SIG-M5 treated with dmso at 0.1 percent for 504 hours (cell line): ENCODE measurements at regions not wholly inside any gene's neighbourhood (a gene's known extent, or its start where the extent isn't known, plus 50 kb on each side); places are given as distances from the start of the nearest gene placed in this dataset.
A peak's percentile ranks its signal among the peaks of the same experiment; 100 is the strongest.

Source experiments
- DNase-seq: peaks from one replicate; lab custom pipeline; 2025; ENCODE audit not compliant: unreplicated experiment; lab: John Stamatoyannopoulos, UW

DNA sequence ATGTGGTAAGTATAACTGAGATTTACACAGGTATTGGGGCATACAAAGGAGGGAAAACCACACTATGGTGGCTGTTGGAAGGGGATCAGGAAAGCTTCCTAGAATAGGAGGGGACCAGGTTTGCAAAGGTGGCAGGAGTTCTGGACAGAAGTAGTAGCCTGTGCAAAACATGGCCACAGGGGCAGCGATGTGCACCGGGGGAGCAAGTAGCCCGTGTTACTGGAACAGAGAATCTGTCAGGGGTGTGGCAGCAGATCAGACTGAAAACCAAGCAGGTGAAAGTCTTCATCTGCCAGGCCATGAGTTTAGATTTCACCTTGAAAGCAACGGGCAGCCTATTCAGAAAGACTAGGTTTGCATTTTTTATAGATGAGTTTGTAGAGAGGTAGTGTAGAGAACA, 182.3 kb upstream of the LPP start:
- no peak for DNase-seq

DNA sequence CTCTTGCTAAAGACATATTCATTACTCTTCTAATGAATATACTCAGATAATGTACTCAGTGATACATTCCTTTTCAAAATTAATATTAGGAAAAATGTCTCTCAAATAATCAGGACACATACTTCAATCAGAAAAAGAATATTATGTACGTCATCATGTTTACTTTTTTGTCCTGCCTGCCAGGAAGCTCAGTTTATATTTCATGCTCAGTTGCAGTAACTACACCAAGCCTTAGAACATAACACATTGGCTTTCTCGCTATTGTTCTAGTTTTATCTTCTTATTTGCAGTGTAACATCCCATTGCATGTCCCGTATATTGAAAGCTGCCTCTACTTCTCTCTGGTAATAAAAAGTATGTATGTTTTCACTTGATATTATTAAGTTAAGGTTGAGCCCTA, 181.5 kb upstream of the LPP start:
- no peak for DNase-seq

DNA sequence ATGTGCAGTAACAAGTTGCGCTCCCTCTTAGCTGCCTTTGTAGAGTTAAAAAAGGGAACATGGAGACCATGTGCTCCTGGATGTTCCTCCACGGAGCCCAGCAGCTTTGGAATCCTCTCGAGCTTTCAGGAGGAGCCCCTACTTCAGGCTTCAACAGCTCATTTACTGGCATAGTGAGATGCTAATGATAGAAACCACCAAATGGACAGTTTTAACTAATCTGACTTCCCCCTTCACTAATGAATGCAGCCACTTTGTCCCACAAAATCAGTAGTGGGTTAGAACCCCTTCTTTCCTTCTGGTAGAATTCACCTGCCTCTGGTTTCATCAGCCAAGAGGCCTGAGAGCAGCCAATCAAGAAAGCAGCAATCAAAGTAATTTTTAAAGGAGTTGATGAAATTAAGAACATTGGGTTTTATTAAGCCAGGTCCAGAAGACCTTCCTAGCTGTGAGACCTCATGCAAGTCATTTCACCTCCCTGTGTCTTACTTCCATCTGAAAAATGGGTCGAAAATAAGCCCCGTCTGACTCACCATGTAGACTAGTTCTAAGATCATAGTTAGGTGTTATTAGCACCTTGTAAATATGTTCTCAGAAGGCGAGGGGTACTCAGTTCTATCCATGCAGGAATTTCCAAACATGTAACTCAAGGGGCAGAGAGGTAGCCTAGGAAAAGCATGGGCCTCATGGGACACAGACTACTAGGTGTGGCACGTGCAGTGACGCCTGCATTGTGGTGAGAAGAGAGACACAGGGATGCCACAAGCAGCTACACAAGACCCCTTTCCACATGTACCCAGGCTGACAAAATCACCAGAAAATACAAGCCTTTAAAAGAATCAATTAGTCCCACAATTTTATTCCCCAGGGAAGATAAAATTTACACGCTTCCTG, 179.7 kb upstream of the LPP start:
- no peak for DNase-seq

DNA sequence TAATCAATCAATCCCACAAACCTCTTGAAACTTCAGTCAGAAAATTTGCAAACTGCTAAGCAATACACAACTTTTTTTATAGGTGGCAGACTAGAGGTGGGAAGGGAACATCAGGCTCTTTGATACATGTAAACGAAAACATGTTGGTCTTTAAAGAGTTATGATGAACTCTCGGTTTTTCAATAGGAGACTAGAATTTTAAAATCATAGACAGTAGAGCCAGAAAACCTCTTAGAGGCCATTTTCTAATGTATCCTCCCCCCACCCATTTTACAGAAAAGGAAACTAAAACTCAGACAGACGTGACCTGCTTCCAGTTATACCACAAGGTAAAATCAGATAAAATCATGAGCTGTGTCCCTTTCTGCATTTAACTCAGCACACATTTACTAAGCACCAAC, 179.1 kb upstream of the LPP start:
- DNase-seq = peak; percentile 37

DNA sequence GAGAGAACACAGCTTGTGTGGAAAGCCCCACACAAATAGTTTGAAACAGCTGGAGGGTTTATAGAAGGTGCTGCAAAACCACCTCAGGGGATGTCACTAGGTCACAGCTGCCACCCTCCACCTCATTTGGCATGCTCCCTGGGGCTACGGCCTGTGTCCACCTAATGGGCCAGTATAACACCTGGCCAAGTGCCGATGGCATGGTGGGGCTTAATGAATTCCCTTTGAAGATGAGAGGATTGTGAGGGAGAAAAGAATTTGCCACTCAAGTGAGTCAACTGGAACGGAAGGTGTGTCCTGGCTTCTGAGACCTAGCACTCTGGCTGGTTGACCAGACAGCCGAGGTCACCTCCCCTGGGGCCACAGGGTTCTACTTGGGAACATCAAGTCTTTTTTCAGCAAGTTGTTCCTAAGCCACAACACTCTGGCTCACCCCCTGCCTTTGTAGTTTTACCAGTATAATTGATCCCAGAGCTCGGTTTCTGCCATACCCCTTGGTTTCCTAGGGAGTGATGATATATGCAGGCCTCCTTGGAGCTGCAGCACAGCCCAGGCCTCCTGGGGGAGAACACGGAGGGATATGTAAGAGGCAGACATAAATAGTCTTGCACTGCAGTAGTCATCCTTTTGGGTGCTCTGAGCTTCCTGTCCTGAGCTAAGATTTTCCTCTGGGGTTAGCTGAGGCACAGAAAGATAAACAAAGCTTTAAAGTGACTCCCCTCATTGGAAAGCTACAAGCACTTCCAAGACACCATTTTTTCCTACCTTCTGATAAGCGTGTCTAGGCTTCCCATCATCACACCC, 178.2 kb upstream of the LPP start:
- DNase-seq = no peak

DNA sequence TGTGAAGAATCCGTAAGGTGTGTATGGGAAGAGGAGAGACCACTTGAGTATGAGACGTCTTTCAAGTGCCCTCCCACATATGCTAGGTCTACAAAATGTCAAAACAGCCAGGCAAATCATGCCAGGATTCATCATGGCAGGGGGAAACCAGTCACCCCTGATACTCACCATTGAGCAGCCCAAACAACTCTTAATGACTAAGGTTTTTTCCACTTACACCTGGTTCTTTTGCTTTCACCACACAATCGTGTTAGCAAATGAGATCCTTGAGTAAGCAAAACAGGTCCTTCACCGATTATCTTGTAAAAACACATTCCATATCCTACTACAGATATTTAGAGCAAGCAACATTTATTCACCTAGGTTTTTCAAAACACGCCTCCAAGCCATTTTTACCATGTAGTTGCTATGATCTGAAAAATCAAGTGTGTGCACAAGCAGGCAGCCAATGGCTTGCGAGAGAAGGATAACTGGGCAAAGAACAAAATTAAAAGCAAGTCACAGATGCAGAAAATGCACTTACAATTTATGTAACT, 177.5 kb upstream of the LPP start:
- no peak for DNase-seq

DNA sequence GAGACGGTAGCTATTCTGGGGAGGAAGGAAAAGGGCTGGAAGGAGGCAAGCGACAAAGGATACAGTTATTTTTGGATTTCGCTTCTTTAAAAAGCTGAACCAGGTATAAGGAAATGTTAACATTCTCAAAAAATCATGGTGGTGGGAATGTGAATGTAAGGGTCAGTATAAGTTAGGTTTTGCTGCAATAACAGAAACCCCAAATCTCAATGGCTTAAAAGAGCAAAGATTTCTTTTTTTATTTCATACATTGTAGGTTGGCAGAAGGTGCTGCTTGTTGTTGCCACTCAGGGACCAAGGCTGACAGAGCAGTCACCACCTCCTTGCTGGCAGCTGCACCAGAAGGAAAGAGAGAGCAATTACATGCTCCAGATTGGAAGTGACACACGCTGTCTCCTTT, 176.3 kb upstream of the LPP start:
- no peak for DNase-seq

DNA sequence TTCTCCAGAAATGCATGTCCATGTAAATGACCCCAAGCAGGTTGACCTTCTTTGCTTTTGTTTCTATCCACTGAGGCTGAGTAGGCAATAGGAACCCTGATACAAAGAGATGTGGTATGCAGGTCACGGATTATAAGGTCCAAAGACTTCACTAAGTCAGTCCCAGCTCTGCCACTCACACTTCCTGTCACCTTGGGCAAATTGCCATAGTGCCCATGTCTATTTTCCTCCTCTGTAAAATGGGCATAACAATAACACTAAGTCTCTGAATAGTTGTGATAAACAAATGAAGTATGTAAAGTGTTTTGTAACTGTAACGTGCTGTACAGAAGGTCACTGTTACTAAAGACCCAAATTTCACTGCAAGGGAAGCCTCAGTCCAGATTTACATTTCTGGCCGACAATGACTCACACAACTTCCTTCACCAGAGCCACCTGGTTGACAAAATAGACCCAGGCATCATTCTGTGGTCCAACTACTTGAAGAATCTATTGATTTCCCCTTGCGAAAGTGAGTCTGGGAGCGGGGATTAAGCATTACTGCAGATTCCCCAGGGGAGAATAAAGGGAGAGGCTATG, 175.4 kb upstream of the LPP start:
- DNase-seq = no peak

DNA sequence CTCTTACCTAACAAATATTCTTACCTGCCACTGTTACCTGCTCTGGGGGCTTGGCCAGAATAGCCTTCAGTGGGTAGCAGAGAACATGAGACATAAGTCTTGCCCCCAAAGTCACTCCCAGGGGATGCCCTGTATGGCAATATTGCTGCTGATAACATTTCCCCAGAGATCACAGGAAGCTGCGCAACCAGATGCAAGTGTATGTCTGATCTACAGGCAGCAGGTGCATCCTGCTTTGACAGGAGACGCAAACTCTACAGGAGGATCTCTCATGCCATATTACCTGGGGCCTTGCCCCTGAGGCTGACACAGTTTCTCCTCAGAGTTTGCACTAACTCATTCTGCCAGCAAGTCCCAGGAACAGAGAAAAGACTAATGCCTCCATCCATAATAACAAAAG, 174.4 kb upstream of the LPP start:
- no peak for DNase-seq

DNA sequence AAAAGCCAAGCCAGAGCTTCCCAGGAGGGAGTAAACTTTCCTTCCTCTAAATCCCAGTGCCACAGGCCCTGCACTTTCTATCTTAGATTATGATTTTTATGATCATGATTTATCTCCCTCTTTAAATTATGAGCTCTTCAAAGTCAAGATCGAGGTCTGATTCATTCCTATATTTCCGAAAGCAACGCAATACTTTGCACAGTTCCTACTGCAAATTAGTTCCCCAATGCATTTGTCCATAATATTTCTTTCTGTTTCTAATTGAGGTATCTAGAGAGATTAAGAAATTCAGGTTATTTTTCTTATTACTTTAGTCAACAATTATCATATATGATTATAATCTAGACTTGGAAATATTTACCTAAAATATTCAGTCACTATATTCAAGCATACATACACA, 173.1 kb upstream of the LPP start:
- no peak for DNase-seq

DNA sequence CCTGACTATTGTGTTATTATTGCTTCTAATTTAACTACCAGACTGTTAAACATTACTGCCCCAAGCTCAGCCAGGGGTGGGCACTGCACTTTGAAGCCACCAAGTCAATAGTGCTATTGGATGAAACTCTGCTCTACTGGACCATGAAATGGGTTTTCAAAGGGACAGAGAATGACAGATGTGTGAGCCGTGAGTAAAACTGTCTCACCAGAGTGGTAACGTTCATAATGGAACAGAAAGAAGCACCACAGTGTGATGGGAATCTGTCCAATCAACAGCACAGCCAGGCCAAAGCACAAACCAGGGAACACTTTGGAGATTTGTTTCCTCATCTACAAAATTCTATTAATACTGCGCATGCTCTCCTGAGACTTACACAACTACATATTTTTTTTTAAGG, 171.8 kb upstream of the LPP start:
- DNase-seq = no peak

DNA sequence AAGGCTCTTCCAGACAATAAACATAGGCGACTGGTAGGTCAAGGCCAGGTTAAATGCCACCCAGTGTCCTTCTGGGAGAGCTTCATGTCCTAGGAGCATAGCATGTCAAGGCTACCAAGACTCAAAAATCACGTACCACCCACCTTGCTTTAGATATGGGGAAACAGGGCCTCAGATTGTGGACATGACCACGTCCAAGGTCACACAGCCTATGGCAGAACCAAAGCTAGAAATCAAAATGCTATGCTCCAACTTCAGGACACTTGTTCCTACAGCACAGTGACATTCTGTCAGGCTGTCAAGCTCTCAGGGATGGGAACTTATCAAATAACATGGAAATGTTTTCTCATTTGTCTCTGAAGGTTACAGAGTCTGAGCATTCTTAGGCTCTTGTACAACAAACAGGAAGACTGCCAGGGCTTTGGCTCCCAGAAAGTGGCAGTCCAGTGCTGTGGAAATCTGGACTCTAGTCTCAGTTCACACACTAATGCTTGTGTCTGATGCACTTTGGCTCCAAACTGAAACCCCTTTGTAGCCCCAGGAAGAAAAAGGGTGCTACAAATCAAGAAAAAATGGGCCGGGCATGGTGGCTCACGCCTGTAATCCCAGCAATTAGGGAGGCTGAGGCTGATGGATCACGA, 170.4 kb upstream of the LPP start:
- DNase-seq = no peak

DNA sequence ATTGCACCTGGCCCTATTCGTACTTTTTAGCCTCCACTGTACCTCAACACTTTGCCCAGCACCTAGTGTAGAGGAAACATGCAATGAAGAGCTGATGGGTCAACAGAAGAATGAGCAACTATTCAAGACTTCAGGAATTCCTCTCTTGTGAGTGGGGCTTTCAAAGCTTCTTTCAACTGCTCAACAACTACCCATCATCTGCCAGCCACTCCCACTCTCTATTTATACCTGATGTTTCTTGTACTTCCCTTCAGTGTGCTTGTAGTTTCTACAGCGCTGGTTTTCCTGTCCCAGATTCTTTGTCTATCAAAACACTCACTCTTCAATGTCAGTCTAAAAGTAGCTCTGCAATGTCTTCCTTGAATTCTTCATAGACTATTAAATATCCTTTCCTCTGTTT, 168.3 kb upstream of the LPP start:
- DNase-seq = no peak

DNA sequence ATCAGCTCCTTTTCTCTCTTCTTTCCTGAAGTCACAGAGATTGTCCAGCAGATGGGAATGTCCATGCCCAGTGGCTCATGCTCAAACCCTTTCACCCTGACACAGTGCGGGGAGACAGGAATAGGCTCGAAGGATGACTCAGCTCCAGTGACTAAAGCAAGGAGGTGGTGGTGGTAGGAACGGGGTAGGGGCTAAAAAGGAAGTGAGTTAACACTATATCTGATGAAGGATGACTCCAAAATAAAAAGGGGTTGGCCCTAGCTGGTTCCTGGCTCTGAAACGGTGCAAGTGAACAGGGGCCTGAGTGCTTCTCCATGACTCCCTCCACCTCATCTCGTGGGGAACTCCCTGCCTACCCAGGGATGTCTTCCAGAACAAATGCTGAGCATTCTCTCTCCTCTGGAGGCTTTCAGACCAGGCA, 167.4 kb upstream of the LPP start:
- peak; percentile 89 for DNase-seq

DNA sequence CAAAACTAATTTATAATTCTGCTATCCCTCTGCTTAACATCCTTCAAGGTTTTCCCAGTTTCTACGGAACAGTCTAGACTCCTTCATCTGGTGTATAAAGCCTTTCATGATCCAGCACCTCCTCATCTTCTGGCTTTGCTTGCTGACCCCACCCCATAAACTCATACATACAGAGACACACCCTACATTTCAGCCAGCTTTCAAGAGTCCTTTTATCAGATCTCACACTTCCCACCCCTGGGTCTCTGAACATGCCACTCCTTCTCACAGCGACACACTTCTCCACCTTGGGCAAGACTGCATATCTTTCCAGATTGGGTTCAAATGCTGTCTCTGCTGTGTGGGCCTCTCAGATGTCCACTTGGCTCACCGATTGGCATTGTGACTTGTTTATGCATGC, 166.8 kb upstream of the LPP start:
- DNase-seq = no peak

DNA sequence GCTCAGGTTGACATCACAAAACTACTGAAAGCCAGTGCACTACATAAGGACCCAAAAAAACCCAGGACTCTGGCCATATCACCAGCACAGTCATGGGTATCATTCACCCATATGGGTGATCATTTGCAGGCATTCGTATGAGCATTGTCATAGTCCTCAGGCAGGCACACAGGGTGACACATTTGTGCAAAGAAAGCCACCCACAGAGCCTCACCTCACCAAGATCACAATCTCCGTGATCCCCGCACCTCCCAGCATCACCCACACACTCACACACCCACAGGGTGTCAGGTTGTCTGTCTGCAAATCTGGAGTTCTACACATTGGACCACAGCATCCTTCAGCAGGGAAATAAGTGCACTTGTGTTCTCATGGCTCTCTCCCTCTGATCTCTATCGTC, 166.0 kb upstream of the LPP start:
- DNase-seq = no peak

DNA sequence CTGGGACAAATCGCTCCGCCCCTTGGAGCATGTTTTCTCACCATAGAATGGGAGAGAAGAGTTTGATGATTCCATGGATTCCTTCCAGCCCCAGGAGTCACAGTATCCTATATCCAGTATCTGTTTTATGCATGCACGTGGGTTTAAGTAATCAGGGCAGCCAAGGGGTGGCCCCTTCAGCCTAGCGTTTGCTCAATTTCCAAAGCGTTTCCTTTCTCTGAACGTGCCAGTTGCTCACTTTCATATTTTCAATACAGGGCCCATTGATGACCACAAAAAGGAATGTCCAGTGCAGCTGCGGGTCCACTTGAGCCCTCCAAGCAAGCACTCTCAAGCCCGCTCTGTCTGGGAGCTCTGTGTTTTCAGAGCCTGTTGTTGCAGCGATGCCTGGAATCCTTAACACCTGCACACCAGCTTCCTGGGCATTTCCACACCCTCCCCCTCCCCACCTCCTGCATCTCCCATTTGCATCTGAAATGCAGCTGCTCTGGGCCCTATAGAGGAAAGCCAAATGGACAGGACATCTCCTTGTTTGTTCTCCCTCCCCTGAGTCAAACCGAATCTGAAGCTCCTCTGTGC, 164.3 kb upstream of the LPP start:
- DNase-seq = no peak

DNA sequence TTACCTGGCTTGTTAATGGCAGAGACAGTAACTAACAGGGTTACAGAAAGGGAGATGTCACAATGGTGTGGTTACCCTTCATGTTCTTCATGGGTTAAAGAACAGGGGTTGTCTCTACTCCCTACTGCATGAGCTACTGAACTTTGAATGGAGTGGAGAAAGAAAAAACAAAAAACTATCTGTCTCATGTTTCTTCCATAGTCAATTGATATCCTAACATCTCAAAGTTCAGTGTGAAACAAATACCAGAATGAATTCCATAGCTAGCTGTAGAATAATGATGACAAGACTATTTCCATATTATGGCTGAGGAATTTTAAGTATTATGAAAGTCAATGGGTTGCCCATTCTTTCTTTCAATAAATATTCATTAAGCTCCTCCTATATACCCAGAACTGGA, 161.3 kb upstream of the LPP start:
- DNase-seq = no peak

DNA sequence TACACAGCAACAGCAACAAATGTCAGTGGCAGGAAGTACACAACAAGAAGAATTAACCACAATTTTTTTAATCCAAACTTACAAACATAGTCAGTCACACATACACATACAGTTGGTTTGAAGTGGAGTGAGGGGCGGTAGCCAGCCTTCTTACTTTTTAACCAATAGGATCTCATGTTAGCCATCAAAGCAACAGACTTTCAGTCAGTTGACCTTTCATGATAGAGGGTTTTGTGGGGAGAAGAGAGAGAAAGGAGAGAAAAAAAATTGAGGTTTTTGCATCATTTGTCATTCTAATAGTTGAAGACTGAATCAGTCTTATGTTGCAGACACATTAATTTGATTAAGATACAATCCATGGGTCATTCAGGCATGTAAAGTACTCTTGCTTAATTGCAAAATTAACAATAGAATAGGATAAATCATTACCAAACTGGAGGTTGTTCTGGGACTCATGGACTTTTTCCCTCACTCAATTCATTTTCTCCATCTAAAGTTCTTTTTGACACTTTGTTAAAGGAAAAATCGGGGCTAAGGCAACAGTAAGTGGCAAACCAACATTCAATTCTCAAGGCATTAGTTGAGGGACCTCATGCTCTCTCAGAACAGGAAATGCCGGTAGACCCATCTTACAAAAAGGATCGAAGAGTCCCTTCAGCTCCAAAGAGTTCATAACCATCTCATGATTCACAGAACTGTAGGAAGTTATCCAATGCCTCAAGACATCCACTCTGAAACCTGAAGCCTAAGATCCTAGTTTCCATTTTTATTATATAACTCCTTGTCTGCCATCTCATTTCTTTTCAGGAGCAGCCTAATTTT, 159.5 kb upstream of the LPP start:
- no peak for DNase-seq

DNA sequence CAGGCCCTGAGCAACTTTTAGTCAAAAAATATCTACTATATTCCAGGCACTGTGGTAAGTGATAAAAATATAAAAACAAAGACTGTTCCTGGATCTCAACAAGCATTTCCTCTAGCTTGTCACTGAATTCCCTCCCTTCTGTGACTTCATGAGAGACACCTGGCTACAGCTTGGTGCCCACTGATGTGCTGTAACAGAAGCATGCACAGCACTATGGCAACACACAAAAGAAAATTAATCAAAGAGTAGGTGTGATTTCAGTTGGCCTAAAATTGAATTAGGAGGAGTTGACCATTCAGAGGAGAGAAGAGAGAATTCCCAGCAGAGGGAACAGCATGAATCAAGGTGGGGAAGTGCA, 158.9 kb upstream of the LPP start:
- no peak for DNase-seq
